Epithelial cell of proximal tubule (primary cell): ENCODE measurements at regions not wholly inside any gene's neighbourhood (a gene's known extent, or its start where the extent isn't known, plus 50 kb on each side); places are given as distances from the start of the nearest gene placed in this dataset.

Source experiments
- DNase-seq: peaks from one replicate; pipeline ENCODE4 v3.0.0-alpha.2; 2011; ENCODE audit warnings: low read depth
- H3K4me3 ChIP-seq: 2 replicates; pipeline ENCODE4 v1.5.1; 2011; ENCODE audit warnings: low read depth, mild to moderate bottlenecking, low read length
- CTCF ChIP-seq: conservative IDR thresholded peaks from 2 replicates; pipeline ENCODE4 v1.5.1; 2012; ENCODE audit warnings: low read depth, mild to moderate bottlenecking, low read length

DNA sequence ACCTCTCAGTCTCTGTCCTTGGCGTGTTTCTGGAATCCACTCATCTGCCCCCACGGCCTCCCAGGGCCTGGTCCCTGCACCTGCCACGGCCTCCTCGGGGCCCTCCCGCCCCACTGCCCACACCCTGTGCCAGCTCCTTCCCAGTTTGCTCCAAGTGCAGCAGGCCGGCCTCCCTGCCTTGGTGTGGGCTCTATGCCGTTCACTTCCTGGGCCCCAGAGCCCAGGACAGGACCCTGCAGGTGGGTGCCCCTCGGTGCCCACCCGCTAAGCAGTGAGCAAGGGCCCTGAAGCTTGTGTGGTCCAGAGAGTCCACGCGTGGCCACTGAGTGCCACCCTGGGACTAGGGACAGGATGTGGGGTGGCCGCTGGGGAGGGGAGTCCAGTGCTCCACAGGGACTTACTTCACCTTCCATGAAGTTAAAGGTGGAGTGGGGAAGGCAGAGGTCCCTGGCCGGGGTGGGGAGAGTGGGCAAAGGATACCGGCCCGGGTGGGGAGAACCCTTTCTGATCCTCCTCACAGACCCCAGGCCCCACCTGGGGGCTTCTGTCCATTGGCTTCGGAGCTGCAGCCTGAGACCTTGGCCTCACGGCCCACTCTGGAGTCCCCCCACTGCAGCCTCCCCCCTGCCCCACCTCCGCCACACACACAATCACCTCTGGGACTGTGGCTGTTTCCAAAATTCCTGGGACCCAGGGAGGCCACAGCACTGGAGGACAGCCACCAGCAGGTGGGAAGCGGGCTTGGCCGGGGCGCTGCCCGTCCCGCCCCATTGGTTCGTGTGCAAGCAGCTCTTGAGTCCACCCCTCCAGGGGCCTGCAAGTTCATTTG lies 60.0 kb upstream of the NKX1-1 start:
- H3K4me3 ChIP-seq: no peak overlapping the region
- no peak for DNase-seq
- no peak for TF ChIP-seq CTCF

GRCh38 chr4:1465173-1466033 lies 59.2 kb upstream of the NKX1-1 start:
- no peak for DNase-seq
- no peak for TF ChIP-seq CTCF
- no peak overlapping the region for H3K4me3 ChIP-seq

DNA sequence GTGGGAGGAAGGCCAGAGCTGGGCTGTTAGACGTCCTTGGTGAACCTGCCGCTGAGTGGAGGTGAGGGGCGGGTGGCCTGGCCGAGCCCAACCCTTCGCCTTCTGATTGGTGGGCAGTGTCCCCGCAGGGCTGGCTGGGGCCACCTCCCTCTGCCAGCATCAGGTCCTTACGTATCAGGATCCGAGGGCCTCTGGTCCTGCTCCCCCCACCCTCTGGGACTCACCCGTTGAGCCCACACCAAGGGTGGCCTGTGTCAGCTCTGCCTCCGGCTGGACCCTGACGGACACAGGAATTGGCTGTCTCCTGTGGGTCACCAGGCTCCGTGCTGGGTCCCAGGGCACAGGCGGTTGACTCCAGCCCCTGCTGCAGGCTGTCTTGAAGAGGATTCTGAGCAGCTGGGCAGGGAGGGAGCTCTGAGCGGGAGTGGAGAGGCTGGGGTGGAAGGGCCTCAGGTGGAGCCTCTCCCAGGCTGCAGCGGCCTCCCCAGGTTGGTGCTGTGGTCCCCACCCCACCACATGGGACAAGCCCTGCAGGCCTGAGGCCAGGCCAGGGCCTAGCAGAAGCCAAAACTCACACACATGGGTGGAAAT lies 58.4 kb upstream of the NKX1-1 start:
- no peak for TF ChIP-seq CTCF
- DNase-seq: no peak
- H3K4me3 ChIP-seq: no peak overlapping the region

- no peak for DNase-seq
- no peak overlapping the region for H3K4me3 ChIP-seq
Observed at GRCh38 chr4:1463927-1464540, 57.8 kb upstream of the NKX1-1 start.

GRCh38 chr4:1463088-1463926 lies 57.1 kb upstream of the NKX1-1 start:
- no peak for DNase-seq
- H3K4me3 ChIP-seq: no peak overlapping the region

More at GRCh38 chr4:1463927-1464540, 57.8 kb upstream of the NKX1-1 start:
- no peak for TF ChIP-seq CTCF

More at GRCh38 chr4:1463088-1463926, 57.1 kb upstream of the NKX1-1 start:
- TF ChIP-seq CTCF: no peak
